Tongue (tissue), 1 donor: ENCODE measurements at regions not wholly inside any gene's neighbourhood (a gene's known extent, or its start where the extent isn't known, plus 50 kb on each side); places are given as distances from the start of the nearest gene placed in this dataset.
A peak's percentile ranks its signal among the peaks of the same experiment; 100 is the strongest.

Experiments used
- DNase-seq: peaks from one replicate; pipeline ENCODE4 v3.0.0-alpha.2; 2015

GRCh38 chr5:31137676-31138075 lies 55.8 kb upstream of the CDH6 start:
- no peak for DNase-seq

GRCh38 chr5:31135542-31135941 lies 57.9 kb upstream of the CDH6 start:
- DNase-seq: no peak

- DNase-seq: no peak
Measured at GRCh38 chr5:31133488-31133887, 60.0 kb upstream of the CDH6 start.

DNA sequence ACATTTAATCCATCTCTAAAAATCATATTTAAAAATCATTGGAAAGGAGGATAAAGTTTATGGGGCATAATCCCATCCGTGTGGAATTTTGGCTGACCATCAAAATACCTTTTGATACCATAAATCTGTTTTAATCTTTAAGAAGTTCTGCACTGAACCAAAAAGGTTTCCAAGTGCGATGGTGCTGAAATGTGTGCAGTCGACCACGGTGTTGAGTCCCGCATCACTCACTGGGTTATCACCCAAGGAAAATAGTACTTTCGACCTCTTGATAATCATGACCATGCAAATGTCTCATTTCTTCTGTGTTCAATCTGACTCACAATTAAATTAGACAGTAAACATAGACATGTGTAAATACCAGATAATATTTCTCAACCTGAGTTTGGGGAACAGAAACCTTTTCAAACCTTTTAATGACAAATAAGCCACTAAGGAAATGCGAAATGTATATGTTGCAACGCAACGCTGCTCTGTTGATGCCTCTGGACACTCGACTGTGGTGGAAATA lies 62.0 kb upstream of the CDH6 start:
- no peak for DNase-seq

DNA sequence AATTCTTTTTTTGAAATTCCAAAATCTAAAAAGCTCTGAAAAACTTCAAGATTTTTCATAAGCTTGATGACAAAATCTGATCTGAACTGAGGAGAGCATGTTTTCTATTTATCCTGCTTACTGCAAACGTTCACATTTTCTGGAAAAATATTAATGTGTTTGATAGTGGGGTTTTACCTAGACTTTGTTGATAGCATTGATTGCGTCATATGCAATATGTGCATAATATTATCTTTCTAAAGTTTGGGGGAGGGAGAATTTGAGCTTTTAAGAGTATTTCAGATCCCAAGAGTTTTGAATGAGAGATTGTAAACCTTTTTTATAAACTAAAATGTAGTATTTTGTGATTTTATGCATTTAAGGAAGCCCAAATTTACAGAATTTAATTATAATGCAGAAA lies 62.8 kb upstream of the CDH6 start:
- no peak for DNase-seq

DNA sequence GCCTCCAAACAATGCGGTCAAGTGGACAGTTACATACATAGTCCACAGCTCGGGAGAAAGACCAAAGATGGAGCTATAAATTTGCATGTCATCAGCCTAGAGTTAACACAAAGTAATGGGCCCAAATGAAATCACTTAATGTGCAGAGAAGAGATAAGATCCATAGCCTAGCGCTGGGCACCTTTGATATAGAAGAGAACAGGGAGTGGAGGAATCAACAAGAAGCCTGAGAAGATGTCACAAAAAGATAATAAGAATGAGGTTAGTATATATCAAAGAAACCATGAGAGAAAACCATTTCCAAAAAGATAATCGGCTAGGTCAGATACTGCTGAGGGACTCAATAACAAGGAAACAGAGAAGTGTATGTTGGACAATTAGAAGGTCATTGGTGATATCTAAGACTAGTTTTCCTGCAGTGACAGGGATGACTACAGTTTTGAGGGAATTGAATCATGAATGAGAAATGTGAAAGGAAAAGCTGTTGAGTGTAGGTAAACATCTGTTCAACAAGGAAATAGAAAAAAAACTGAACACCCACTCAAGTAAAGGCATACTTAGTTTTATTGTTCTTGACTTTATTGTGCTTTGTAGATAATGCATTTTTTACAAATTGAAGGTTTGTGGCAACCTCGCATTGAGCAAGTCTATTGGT lies 68.7 kb upstream of the CDH6 start:
- no peak for DNase-seq

- no peak for DNase-seq
Measured at GRCh38 chr5:31124026-31124425, 69.5 kb upstream of the CDH6 start.

DNA sequence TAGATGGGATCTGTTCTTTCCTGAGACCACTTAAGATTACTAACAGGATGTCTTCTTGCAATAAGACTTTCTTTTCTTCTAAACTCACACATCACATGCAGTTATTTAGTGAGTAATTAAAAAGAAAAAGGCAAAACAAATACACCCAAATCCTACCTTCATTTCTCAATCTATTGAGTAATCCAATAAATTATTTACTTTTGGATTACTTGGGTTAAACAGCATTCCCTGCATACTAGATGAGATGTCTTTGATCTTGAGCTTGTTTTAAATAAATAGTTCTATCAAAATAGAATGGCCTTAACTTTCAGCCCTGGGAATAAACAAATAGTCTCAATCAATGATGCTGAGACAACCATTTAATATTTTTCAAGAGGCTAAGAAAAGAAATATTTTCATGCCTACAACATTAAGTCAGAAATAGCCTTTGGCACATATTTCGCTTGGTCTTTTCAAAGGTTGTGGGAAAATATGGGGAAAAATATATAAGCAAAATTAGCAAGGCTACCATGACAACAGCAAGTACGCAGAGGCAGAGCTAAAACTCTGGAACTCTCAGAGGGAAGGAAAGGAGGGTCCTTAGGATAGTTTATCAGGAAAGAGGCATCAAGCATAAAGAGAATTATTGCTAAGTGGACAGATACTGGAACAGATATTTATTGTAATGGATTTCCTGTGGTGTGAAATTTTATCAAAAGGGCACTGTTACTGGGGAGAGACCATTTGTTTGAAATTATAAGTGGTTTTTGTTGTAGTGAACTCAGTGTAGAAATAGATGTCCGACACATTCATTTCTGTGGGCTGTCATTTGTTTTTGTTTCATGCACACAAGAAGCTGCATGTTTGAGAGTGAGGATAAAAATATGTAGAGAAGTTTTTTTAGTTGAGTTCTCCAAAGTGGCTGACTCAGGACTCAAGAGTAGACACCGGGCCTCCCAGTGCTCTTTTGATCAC lies 70.2 kb upstream of the CDH6 start:
- peak; percentile 18 for DNase-seq

DNA sequence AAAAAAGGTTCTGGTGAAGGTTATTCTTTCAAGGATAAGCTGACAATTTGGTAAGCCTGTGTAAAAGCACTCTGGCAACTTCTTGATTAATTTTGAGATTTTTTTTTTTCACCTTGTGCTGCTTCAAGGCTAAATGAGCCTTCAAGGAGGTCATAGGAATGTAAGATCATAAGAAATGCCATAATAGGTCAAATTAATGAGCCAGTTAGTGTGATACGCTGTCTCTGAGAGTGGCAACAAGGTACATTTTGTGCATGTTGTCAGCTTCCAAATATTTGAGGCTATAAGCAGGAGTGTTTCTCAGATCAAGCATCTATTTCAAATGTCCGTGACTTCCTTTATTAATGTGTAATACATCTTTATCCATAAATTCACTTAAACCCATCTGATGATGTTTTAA lies 72.3 kb upstream of the CDH6 start:
- DNase-seq: no peak

GRCh38 chr5:31120642-31120948 lies 72.9 kb upstream of the CDH6 start:
- no peak for DNase-seq

DNA sequence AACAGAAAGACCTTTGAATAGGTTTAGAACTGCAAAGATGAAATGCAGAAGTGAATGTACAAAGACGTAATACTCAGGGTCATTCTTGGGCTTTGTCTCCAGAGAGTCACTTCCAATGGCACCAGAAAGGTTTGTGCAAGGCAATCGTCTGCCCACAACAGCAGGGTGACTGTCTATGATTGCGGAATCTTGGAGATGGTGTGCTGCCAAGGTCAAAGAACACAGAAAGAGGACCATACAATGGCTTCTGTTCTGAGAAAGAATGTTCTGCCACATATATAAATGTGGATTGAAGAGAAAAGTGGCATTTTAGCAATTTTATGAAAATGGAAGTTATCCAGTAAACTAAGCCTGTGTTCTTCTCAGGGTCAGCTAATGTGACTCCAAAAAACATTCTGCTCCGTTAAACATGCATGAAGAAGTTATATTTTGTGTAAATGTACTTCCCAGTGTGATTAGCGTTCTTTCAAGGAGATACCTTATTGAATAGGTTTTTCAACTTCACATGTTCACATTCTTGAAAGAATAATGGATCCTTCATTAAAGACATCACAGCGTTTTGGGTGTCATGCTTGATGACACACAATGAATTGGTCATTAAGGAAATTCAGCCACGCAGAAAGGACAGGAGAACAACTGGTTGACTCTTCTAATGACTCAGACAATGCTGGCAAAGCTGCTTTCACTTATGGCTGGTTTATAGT lies 73.4 kb upstream of the CDH6 start:
- DNase-seq: no peak

DNA sequence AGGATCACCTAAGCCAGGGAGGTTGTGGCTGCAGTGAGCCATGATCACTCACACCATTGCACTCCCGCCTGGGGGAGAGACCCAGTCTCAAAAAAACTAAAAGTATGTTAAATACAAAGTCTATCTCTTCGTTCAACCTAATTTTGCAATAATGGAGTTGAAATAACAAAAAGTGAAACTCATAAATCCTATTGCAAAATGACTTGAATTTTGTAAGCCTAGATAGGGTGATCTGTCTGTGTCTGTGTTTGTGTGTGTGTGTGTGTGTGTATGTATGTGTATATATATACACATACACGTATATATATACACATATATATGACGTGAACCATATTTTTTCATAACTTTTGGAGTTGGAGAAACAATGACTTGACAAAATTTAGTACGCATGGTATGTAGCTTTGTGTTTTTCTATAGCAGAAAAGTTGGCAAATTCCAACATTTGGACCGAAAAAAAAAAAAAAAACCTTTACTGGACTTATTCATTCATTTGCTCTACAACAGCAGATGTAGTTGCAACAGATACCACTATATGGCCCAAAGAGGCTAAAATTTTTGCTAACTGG lies 76.9 kb upstream of the CDH6 start:
- DNase-seq: no peak

DNA sequence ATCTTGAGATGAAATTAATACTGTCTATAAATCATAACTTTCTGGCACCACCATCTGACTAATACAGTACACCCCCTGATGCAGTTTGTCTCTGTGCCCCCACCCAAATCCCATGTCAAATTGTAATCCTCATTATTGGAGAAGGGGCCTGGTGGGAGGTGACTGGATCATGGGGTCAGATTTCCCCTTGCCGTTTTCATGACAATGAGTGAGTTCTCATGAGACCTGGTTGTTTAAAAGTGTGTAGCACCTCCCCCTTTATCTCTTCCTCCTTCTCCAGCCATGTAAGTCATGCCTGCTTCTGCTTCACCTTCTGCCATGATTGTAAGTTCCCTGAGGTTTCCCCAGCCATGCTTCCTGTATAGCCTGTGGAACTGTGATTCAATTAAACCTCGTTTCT lies 78.7 kb upstream of the CDH6 start:
- DNase-seq: no peak

GRCh38 chr5:31113666-31114350 lies 79.7 kb upstream of the CDH6 start:
- no peak for DNase-seq

- DNase-seq: no peak
Measured at GRCh38 chr5:31113101-31113500, 80.4 kb upstream of the CDH6 start.

DNA sequence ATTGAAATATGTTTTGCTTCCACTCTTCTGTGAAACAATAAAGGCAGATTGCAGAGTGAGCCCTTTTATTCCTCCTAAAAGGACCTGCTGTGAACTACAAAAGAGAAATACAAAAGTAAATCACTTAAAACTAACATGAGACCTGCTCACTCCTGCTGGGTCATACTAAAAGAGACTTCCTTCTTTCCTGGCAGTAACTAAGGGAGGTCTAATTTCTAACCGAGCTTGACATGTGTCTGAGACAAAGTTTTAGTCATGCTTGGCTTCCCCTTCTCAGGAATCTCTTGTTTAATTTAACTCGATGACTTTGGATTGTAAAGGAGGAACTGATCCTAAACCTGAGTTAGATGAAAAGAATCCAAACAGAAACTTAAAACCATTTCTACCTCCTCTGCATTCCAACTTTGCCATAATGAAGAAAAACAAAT lies 86.4 kb upstream of the CDH6 start:
- DNase-seq: no peak

DNA sequence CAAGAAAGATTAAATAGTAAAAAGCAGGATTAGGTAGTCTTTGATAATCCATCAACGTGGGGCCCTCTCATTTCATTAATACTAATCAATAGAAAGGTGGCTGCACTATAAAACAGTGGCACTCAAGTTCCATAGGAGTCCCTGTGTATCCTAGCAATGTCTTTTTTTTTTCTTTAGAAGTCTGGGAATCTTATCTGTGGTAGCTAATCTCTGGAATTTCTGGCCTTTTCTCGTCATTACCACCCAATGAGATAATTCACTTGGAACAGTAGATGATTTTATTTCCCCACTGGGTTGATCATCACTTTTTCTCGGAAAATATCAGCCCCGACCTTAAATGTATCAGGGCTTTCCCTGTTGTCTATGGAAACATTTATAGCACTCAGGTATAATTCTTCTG lies 86.8 kb upstream of the CDH6 start:
- no peak for DNase-seq

DNA sequence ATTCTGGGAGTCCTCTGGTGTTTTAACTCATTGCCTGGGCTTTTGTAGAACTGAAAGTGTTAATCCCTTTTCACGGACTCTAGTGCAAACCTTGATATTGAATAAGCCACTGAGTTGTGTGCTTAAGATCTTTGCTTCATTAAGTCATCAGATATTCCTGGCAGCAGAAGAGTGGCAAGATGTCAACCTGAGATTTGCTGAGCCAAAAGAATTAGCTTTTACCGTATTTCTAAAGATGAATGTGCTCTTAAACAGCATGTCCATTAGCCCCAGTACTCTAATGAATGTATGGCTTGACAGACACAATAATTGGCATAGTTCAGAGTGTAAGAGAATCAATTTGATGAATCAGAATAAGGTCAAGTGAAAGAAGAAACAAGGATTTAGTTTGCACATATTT lies 87.2 kb upstream of the CDH6 start:
- DNase-seq: no peak

GRCh38 chr5:31104775-31105174 lies 88.7 kb upstream of the CDH6 start:
- no peak for DNase-seq

DNA sequence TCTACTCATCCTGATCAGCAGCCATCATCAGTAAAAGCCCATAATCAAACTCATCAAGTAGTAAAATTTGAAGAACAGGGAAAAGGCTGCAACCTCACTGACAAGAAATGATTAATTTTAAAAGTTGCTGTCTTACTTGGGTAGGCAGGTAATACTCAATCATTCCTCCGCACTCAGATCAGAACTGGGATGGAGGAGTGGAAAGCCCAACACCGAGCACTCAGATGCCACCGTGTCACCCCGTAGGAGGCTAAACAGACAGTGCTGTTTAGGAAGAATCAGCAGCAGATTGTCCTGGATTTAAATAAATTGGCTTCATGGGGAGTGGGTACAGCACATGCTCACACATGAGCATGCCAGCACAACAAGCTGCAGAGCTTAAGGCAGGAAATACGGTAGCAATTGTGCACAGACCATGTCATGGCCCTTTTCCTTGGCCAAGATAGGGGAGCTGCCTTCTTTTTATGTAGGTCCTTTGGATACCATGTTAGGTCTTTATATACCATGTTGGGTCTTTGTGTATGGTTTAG lies 92.6 kb upstream of the CDH6 start:
- DNase-seq: no peak

- DNase-seq: no peak
Measured at GRCh38 chr5:31100047-31100575, 93.4 kb upstream of the CDH6 start.

- no peak for DNase-seq
Measured at GRCh38 chr5:31098811-31099210, 94.7 kb upstream of the CDH6 start.
